GM18907 (cell line): ENCODE measurements at regions not wholly inside any gene's neighbourhood (a gene's known extent, or its start where the extent isn't known, plus 50 kb on each side); places are given as distances from the start of the nearest gene placed in this dataset.
A peak's percentile ranks its signal among the peaks of the same experiment; 100 is the strongest.
"Not testable (repeated sequence)": the region's sequence is repeated elsewhere in the genome, so short reads cannot be mapped to it uniquely, and the experiment has no call there.

ENCODE experiments used
- ATAC-seq: cut with Tn5 transposase; IDR thresholded peaks from one replicate; pipeline ENCODE4 v1.9.1; 2021; ENCODE audit warnings: mild to moderate bottlenecking, moderate library complexity; ENCODE audit not compliant: unreplicated experiment

DNA sequence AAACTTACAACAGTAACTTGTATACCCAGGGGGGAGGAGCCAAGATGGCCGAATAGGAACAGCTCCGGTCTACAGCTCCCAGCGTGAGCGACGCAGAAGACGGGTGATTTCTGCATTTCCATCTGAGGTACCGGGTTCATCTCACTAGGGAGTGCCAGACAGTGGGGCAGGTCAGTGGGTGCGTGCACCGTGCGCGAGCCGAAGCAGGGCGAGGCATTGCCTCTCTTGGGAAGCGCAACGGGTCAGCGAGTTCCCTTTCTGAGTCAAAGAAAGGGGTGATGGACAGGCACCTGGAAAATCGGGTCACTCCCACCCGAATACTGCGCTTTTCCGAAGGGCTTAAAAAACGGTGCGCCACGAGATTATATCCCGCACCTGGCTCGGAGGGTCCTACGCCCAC, 278.8 kb downstream of the FAM47B start:
- ATAC-seq = not testable (repeated sequence)

GRCh38 chrX:35244088-35244741, 301.6 kb downstream of the FAM47B start:
- no peak for ATAC-seq

DNA sequence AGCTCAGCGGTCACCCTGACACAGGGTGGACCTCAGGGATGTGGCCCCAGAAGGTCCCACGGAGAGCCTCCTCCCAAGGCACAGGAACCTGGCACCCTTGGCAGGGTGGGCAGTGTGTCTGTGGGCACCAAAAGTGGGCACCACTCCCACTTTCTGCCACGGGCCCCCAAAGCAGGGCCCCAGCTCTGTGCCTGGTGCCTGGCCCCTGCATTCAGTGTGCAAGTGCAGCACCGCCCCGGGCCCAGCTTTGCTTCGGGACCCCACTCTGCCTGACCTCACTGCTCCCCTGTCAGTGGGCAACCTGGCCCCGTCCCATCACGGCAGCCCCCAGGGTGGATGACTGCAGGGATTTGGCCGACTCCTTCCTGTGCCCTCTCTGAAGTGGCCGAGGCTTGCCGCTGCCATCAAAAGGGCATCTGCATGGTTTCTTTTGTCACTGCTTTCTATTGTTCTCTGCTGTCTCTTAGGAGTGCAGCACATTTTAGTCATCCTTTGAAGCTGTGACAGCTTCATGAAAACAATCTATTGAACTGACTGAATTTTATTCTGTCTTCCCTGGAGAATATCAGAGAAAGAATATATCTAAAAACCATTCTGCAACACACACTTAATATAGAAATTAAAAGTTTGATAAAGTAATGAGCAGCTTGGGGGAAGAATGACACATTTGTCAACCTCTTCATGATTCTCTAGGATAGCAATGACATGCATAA, 302.4 kb downstream of the FAM47B start:
- no peak for ATAC-seq

- ATAC-seq = no peak
Measured at GRCh38 chrX:35251226-35251625, 308.6 kb downstream of the FAM47B start.

- no peak for ATAC-seq
Measured at GRCh38 chrX:35276115-35276514, 333.5 kb downstream of the FAM47B start.

DNA sequence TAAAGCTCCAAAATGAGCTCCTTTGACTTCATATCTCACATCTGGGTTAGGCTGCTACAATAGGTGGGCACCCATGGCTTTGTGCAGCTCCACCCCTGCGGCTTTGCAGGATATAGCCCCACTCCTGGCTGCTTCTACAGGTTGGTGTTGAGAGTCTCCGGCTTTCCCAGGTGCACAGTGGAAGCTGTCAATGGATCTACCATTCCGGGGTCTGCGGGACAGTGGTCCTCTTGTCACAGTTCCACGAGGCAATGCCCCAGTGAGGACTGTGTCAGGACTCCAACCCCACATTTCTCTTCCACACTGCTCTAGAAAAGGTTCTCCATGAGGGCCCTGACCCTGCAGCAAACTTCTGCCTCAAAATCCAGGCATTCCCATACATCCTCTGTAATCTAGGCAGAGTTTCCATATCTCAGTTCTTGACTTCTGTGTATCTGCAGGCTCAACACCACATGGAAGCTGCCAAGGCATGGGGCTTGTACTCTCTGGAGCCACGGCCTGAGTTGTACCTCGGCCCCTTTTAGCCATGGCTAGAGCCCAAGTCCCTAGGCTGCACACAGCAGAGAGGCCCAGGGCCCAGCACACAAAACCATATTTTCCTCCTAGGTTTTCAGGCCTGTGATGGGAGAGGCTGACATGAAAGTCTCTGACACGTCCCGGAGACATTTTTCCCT, 342.8 kb downstream of the FAM47B start:
- no peak for ATAC-seq

- ATAC-seq = no peak
Measured at GRCh38 chrX:35288657-35289056, 346.1 kb downstream of the FAM47B start.

DNA sequence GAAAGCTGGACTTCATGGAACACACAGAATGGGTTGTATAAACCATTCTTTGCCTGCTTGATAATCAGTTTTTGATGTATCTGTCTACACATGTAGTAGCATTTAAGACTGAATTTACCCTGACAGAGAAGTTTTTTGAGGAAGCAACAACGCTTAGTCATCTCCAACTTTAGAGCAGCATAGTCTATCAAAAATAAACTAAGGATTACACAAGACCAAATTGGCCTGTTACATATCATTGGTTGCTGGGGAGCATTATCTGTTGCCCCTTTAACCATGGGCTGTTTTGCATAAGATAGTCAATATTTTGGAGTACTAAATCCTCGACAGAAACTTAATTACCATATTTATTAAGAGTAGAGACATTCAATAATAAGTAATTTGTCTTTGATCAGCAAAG, 347.4 kb downstream of the FAM47B start:
- ATAC-seq = no peak

DNA sequence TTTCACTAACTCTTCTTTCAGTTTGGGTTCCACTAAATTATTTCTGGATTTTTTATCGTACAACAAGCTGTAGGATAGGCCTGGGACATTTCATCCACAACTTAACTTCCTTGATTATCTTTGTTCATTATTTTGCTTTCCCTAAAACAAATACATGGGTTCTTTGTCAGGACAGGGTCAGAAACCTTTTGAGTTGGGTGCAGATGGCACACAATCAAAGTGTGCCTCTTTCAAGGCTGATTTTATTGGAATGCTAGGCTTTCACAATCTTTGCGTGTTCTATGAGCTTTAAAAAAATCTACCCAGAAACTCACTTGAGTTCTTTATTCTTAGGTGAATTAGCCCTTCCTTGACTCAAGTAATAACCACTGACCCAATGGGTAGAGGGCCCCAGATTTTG, 348.4 kb downstream of the FAM47B start:
- ATAC-seq = no peak

DNA sequence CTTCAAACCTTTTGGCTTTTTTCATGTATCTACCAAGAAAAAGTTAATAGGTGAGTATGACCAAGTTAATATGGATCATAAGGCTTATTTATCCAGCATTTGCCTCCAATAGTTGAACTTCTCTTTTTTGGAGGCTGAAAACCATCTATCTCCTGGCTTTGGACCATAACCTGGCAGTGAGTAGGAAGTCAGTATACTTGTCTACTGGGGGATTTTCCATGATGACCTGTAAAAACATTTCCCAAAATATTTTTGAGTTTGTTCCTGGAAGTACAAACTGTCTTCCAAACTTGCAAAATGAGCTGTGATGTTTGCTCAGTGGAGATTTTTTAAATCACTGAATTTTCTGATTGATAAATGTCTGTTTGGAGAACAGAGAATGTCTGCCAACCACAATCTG, 349.9 kb downstream of the FAM47B start:
- ATAC-seq = no peak

- ATAC-seq = not testable (repeated sequence)
Measured at GRCh38 chrX:35305037-35305436, 362.4 kb downstream of the FAM47B start.

DNA sequence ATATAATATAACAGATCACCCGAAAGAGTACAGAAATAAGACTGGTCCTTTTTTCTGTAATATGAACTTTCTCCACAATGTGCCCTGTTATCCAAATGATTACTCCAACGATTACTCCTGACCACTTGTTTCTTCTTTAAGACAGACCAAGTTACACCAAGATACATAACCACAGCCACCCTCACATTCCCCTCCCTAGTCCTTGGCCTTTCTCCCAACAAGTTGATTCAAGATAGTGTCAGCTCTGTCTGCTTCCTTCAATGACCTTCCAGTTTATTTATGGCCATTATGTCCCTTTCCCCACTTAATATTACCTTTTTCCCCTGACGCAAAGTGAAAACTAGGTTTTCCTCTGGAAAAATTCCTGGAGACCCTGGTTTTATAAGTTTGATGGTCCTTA, 397.2 kb downstream of the FAM47B start:
- no peak for ATAC-seq

GRCh38 chrX:35340465-35340864, 397.9 kb downstream of the FAM47B start:
- ATAC-seq = no peak

- no peak for ATAC-seq
Measured at GRCh38 chrX:35351212-35351611, 408.6 kb downstream of the FAM47B start.

GRCh38 chrX:35351795-35352483, 409.3 kb downstream of the FAM47B start:
- ATAC-seq = no peak

- no peak for ATAC-seq
Measured at GRCh38 chrX:35357656-35358055, 415.1 kb downstream of the FAM47B start.

GRCh38 chrX:35362866-35363265, 420.3 kb downstream of the FAM47B start:
- no peak for ATAC-seq

- ATAC-seq = no peak
Measured at GRCh38 chrX:35374116-35374515, 424.0 kb upstream of the MAGEB16 start.

- peak; percentile 86 for ATAC-seq
Measured at GRCh38 chrX:35380808-35381700, 417.1 kb upstream of the MAGEB16 start.

GRCh38 chrX:35381709-35382108, 416.4 kb upstream of the MAGEB16 start:
- not testable (repeated sequence) for ATAC-seq

DNA sequence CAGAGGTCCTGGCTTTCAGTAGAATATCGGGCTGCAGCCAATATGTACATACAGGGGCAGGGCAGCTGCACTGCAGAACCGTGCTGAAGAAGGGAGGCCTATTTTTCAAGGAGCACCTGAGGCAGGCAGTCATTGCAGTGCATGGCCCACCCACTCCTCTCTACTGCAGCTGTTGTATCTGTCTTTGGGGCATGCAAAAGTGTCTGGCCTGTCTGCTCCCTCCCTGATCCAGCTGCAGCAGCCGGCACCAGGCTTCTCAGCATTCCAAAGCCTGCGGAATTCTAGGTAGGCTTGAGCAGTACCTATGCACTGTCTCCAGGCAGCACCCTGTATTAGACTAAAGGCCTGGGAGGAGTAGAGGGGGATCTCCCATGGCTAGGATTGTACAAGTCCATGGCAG, 415.2 kb upstream of the MAGEB16 start:
- ATAC-seq = no peak
